Endothelial cell of umbilical vein (primary cell): ENCODE measurements at regions not wholly inside any gene's neighbourhood (a gene's known extent, or its start where the extent isn't known, plus 50 kb on each side); places are given as distances from the start of the nearest gene placed in this dataset.
"Not testable (repeated sequence)": the region's sequence is repeated elsewhere in the genome, so short reads cannot be mapped to it uniquely, and the experiment has no call there.

Source experiments
- BruUV-seq: library from RNA; stranded (reverse); fragments of 400-500 nt; replicated peaks from 2 replicates; lab custom pipeline; 2021; lab: Mats Ljungman, UMichigan
- CTCF ChIA-PET: fragments of 300-600, 350-600 bp; sonication (Branson Sonifier 250); formaldehyde crosslinking; loops from one replicate; lab custom pipeline; 2021; ENCODE audit warnings: antibody characterized with exemption, inconsistent platforms; lab: Charles Lee
- POLR2A ChIA-PET: fragments of 300-600, 350-600 bp; sonication (Branson Sonifier 250); formaldehyde crosslinking; loops from one replicate; lab custom pipeline; 2021; ENCODE audit warnings: antibody characterized with exemption, inconsistent platforms; lab: Charles Lee
- DNase-seq: peaks from one replicate; pipeline ENCODE4 v3.0.0-alpha.2; 2011; ENCODE audit warnings: low read depth, low spot score
- FAIRE-seq: peaks from 2 replicates; lab custom pipeline; 2011; peaks lifted over from hg19 to GRCh38; lab: Jason Lieb, UNC
- H2AFZ ChIP-seq: 2 replicates; pipeline ENCODE4 v1.6.0; 2012; ENCODE audit warnings: low read depth, low read length, control low read depth, inconsistent platforms
- H3K27ac ChIP-seq: 2 replicates; pipeline ENCODE4 v1.5.1; 2011; ENCODE audit warnings: low read depth, mild to moderate bottlenecking, control low read depth, low read length, moderate library complexity; ENCODE audit not compliant: insufficient read depth
- H3K27me3 ChIP-seq, 2 experiments: 2 replicates each; pipeline versions ENCODE4 v1.6.0 to v1.6.1; 2011; ENCODE audit warnings: low read length in 2 of 2, mixed read lengths in 1 of 2; ENCODE audit not compliant: control insufficient read depth in 2 of 2, insufficient read depth in 2 of 2
- H3K36me3 ChIP-seq, 2 experiments: 2 replicates in 1 of 2; 3 replicates in 1 of 2; pipeline ENCODE4 v1.5.1; 2011; ENCODE audit warnings: low read length in 2 of 2, mild to moderate bottlenecking in 1 of 2, moderate library complexity in 1 of 2; ENCODE audit not compliant: control insufficient read depth in 2 of 2, insufficient read depth in 2 of 2; ENCODE audit errors: extremely low read depth in 1 of 2
- H3K4me1 ChIP-seq: 3 replicates; pipeline ENCODE4 v1.5.1; 2011; ENCODE audit warnings: mild to moderate bottlenecking, low read length; ENCODE audit not compliant: control insufficient read depth, insufficient read depth; ENCODE audit errors: extremely low read depth
- H3K4me2 ChIP-seq: 2 replicates; pipeline ENCODE4 v1.6.1; 2011; ENCODE audit warnings: low read length, control low read depth, mixed read lengths; ENCODE audit not compliant: insufficient read depth
- H3K4me3 ChIP-seq, 3 experiments: fragments of 200-600 bp in 1 of 3; sonication (generic), shearing (Covaris generic) in 1 of 3; replicated peaks in 1 of 3; 2 replicates each; pipeline ENCODE4 v1.5.1; 2011 to 2016; ENCODE audit warnings: control low read depth in 3 of 3, low read length in 3 of 3, mild to moderate bottlenecking in 2 of 3, inconsistent platforms in 1 of 3, low read depth in 1 of 3, moderate library complexity in 1 of 3; ENCODE audit not compliant: insufficient read depth in 1 of 3
- H3K79me2 ChIP-seq: 2 replicates; pipeline ENCODE4 v1.6.0; 2012; ENCODE audit warnings: low read length, inconsistent platforms; ENCODE audit not compliant: control insufficient read depth, insufficient read depth
- H3K9ac ChIP-seq: replicated peaks from 2 replicates; pipeline ENCODE3; 2011; ENCODE audit warnings: low read length, control low read depth; ENCODE audit not compliant: insufficient read depth; ENCODE audit errors: extremely low read depth
- H3K9me1 ChIP-seq: replicated peaks from 3 replicates; pipeline ENCODE4 v1.6.0; 2011; ENCODE audit warnings: mild to moderate bottlenecking, low read length; ENCODE audit not compliant: control insufficient read depth, insufficient read depth; ENCODE audit errors: extremely low read depth
- H3K9me3 ChIP-seq: replicated peaks from 2 replicates; pipeline ENCODE4 v1.5.1; 2012; ENCODE audit warnings: low read length, inconsistent platforms; ENCODE audit not compliant: control insufficient read depth, insufficient read depth
- H4K20me1 ChIP-seq: replicated peaks from 2 replicates; pipeline ENCODE3; 2011; ENCODE audit warnings: mild to moderate bottlenecking, low read length; ENCODE audit not compliant: control insufficient read depth, insufficient read depth; ENCODE audit errors: extremely low read depth
- CTCF ChIP-seq, 2 donors: IDR thresholded peaks; 1 replicate in 1 of 2; 2 replicates in 1 of 2; pipeline ENCODE4 v1.5.1; 2011; ENCODE audit warnings: low read length in 2 of 2, mild to moderate bottlenecking in 2 of 2, moderate library complexity in 2 of 2, control low read depth in 1 of 2, inconsistent platforms in 1 of 2, low read depth in 1 of 2; ENCODE audit not compliant: insufficient read depth in 1 of 2; ENCODE audit errors: extremely low read depth in 1 of 2
- EZH2 ChIP-seq: IDR thresholded peaks from 2 replicates; pipeline ENCODE4 v1.6.1; 2012; ENCODE audit warnings: borderline replicate concordance, low read depth, mild to moderate bottlenecking, moderate library complexity, low read length, inconsistent platforms; ENCODE audit not compliant: severe bottlenecking
- FOS ChIP-seq: IDR thresholded peaks from 2 replicates; pipeline ENCODE4 v1.6.1; 2011; ENCODE audit warnings: mild to moderate bottlenecking, low read length, moderate library complexity, borderline replicate concordance; ENCODE audit not compliant: insufficient read depth
- GATA2 ChIP-seq: IDR thresholded peaks from 2 replicates; pipeline ENCODE4 v1.7.0; 2011; ENCODE audit warnings: low read depth, mild to moderate bottlenecking, moderate library complexity, mixed read lengths, low read length; ENCODE audit not compliant: insufficient read length, insufficient read depth
- JUN ChIP-seq: IDR thresholded peaks from 2 replicates; pipeline ENCODE4 v1.6.1; 2011; ENCODE audit warnings: borderline replicate concordance, low read depth; ENCODE audit not compliant: insufficient read length, insufficient read depth
- MAX ChIP-seq: IDR thresholded peaks from 2 replicates; pipeline ENCODE4 v1.6.1; 2011; ENCODE audit not compliant: insufficient read depth, insufficient read length
- MYC ChIP-seq: IDR thresholded peaks from one replicate; pipeline ENCODE4 v1.6.1; 2011; ENCODE audit warnings: mild to moderate bottlenecking, low read depth, low read length
- POLR2A ChIP-seq: IDR thresholded peaks from 2 replicates; pipeline ENCODE4 v1.6.1; 2012; ENCODE audit warnings: low read depth, mild to moderate bottlenecking, control low read depth, low read length
- POLR2AphosphoS5 ChIP-seq: IDR thresholded peaks from 2 replicates; pipeline ENCODE4 v1.6.1; 2012; ENCODE audit warnings: low read depth, mild to moderate bottlenecking, control low read depth, low read length, moderate library complexity; ENCODE audit not compliant: insufficient read depth
- dilution Hi-C: fragments of 300-500 bp; cut with MboI; formaldehyde crosslinking; loops from one replicate; pipeline ENCODE4 v1.15.0; 2019; ENCODE audit warnings: low sequenced_read_pairs; ENCODE audit not compliant: extremely low pct_ligation_motif_present
- intact Hi-C: fragments of 100-400 bp; cut with micrococcal nuclease; formaldehyde crosslinking; loops from one replicate; pipeline ENCODE4 v1.10.0; 2022

- H3K9me1 ChIP-seq = no peaks in the 10 kb centered on the region
- H3K79me2 ChIP-seq = no peaks in the 10 kb centered on the region
- H3K9ac ChIP-seq = no peak overlapping the region
- FAIRE-seq = no peak
- DNase-seq = no peak
- H3K4me3 ChIP-seq = no peak overlapping the region
- no peak for TF ChIP-seq CTCF (IDR thresholded peaks at IDR 0.05; ENCODE audit: extremely low read depth in 1 of 2, insufficient read depth in 1 of 2, low read depth in 1 of 2, low read length in 2 of 2)
- TF ChIP-seq JUN = no peak
- no peak for TF ChIP-seq EZH2
- no peak for TF ChIP-seq FOS
- no peak for TF ChIP-seq GATA2
- TF ChIP-seq MAX = no peak
- no peak for TF ChIP-seq MYC
- no peak for TF ChIP-seq POLR2A
- no peak for TF ChIP-seq POLR2AphosphoS5
- H2AFZ ChIP-seq = no peak overlapping the region
- H3K36me3 ChIP-seq = no peaks in the 10 kb centered on the region
- dilution Hi-C loops = no loop called here
- no peaks in the 10 kb centered on the region for H3K9me3 ChIP-seq
- no peak overlapping the region for H3K4me2 ChIP-seq
- no TSS peak for BruUV-seq
- no peaks in the 10 kb centered on the region for H3K27me3 ChIP-seq
- no peaks in the 10 kb centered on the region for H3K4me1 ChIP-seq
- ChIA-PET CTCF (no interaction called here), POLR2A (no interaction called here)
- intact Hi-C loops = no loop called here
- no peak overlapping the region for H3K27ac ChIP-seq
- H4K20me1 ChIP-seq = no peaks in the 10 kb centered on the region
Observed at GRCh38 chr1:143553627-143554026, 418.2 kb downstream of the FAM72C start.

GRCh38 chr1:143504703-143505102 lies 467.1 kb downstream of the FAM72C start:
- POLR2A ChIA-PET, H3K27me3 ChIP-seq, intact Hi-C loops, DNase-seq, dilution Hi-C loops, H3K79me2 ChIP-seq, BruUV-seq, H2AFZ ChIP-seq, FAIRE-seq, CTCF ChIA-PET, H3K4me1 ChIP-seq, H3K36me3 ChIP-seq, H3K9ac ChIP-seq, H3K27ac ChIP-seq, H4K20me1 ChIP-seq, H3K4me2 ChIP-seq, H3K4me3 ChIP-seq, H3K9me3 ChIP-seq, H3K9me1 ChIP-seq: not testable (repeated sequence)

GRCh38 chr1:143504080-143504479 lies 467.7 kb downstream of the FAM72C start:
- H3K4me3 ChIP-seq, BruUV-seq, POLR2A ChIA-PET, H4K20me1 ChIP-seq, intact Hi-C loops, H2AFZ ChIP-seq, H3K36me3 ChIP-seq, H3K27me3 ChIP-seq, H3K27ac ChIP-seq, DNase-seq, H3K9ac ChIP-seq, H3K4me2 ChIP-seq, H3K9me1 ChIP-seq, CTCF ChIA-PET, H3K9me3 ChIP-seq, H3K4me1 ChIP-seq, H3K79me2 ChIP-seq, FAIRE-seq, dilution Hi-C loops: not testable (repeated sequence)
